HEK293 (cell line): ENCODE measurements at regions not wholly inside any gene's neighbourhood (a gene's known extent, or its start where the extent isn't known, plus 50 kb on each side); places are given as distances from the start of the nearest gene placed in this dataset.

Source experiments
- CTCF ChIA-PET: fragments of 350-600 bp; formaldehyde crosslinking; extraction: SDS; loops from one replicate; lab custom pipeline; 2021; ENCODE audit warnings: antibody characterized with exemption; lab: Yijun Ruan, JAX
- POLR2A ChIA-PET: fragments of 300-600 bp; formaldehyde crosslinking; extraction: SDS; loops from one replicate; lab custom pipeline; 2020; ENCODE audit warnings: antibody characterized with exemption, inconsistent platforms; lab: Yijun Ruan, JAX
- H3K27ac ChIP-seq: fragments of 200-500 bp; sonication (Bioruptor generic); 2 replicates; pipeline ENCODE4 v1.5.1; 2014; ENCODE audit warnings: low read depth, low read length, control low read depth, inconsistent platforms; ENCODE audit errors: extremely low read depth
- H3K36me3 ChIP-seq, 2 experiments: fragments of 200-500 bp in 1 of 2; sonication (Bioruptor generic) in 1 of 2; 1 replicate in 1 of 2; 2 replicates in 1 of 2; pipeline ENCODE4 v1.5.1; 2014 to 2017; ENCODE audit warnings: inconsistent platforms in 2 of 2, low read length in 2 of 2; ENCODE audit not compliant: control insufficient read depth in 2 of 2, insufficient read depth in 1 of 2
- H3K4me1 ChIP-seq: fragments of 200-500 bp; sonication (Bioruptor generic); 2 replicates; pipeline ENCODE4 v1.5.1; 2014; ENCODE audit warnings: mild to moderate bottlenecking, low read length, inconsistent platforms; ENCODE audit not compliant: control insufficient read depth, insufficient read depth
- H3K4me3 ChIP-seq: 2 replicates; pipeline ENCODE4 v1.5.1; 2011; ENCODE audit warnings: low read depth, mild to moderate bottlenecking, control low read depth, low read length, moderate library complexity
- H3K9me3 ChIP-seq: fragments of 200-500 bp; sonication (Bioruptor generic); 2 replicates; pipeline ENCODE4 v1.5.1; 2014; ENCODE audit warnings: low read depth, low read length, inconsistent platforms; ENCODE audit not compliant: control insufficient read depth, insufficient read depth
- GLIS1 ChIP-seq: fragments of 450-650 bp; formaldehyde crosslinking; IDR thresholded peaks from 2 replicates; pipeline ENCODE4 v1.5.1; 2016; ENCODE audit warnings: missing biosample characterization, missing genetic modification characterization
- KLF1 ChIP-seq: fragments of 450-650 bp; formaldehyde crosslinking; IDR thresholded peaks from 2 replicates; pipeline ENCODE4 v1.5.1; 2016; ENCODE audit warnings: missing biosample characterization, missing genetic modification characterization
- KLF10 ChIP-seq: fragments of 450-650 bp; IDR thresholded peaks from 2 replicates; pipeline ENCODE4 v1.5.1; 2018; ENCODE audit warnings: missing biosample characterization, mild to moderate bottlenecking, missing genetic modification characterization
- SP3 ChIP-seq: fragments of 450-650 bp; formaldehyde crosslinking; IDR thresholded peaks from 2 replicates; pipeline ENCODE4 v1.5.1; 2016; ENCODE audit warnings: missing biosample characterization, missing genetic modification characterization
- SP7 ChIP-seq: fragments of 450-650 bp; formaldehyde crosslinking; IDR thresholded peaks from 2 replicates; pipeline ENCODE4 v1.5.1; 2016; ENCODE audit warnings: missing biosample characterization, missing genetic modification characterization
- ZBTB8A ChIP-seq: fragments of 450-650 bp; formaldehyde crosslinking; IDR thresholded peaks from 2 replicates; pipeline ENCODE4 v1.5.1; 2016; ENCODE audit warnings: missing biosample characterization, missing genetic modification characterization
- ZNF114 ChIP-seq: fragments of 450-650 bp; formaldehyde crosslinking; IDR thresholded peaks from 2 replicates; pipeline ENCODE4 v1.5.0; 2017; ENCODE audit warnings: missing biosample characterization, missing genetic modification characterization
- ZNF133 ChIP-seq: fragments of 450-650 bp; formaldehyde crosslinking; IDR thresholded peaks from 2 replicates; pipeline ENCODE4 v1.5.1; 2016; ENCODE audit warnings: missing biosample characterization, missing genetic modification characterization
- ZNF175 ChIP-seq: fragments of 450-650 bp; formaldehyde crosslinking; IDR thresholded peaks from 2 replicates; pipeline ENCODE4 v1.5.1; 2016; ENCODE audit warnings: missing biosample characterization, missing genetic modification characterization
- ZNF239 ChIP-seq: fragments of 450-650 bp; formaldehyde crosslinking; IDR thresholded peaks from 2 replicates; pipeline ENCODE4 v1.5.1; 2016; ENCODE audit warnings: missing biosample characterization, missing genetic modification characterization
- ZNF266 ChIP-seq: fragments of 450-650 bp; formaldehyde crosslinking; IDR thresholded peaks from 2 replicates; pipeline ENCODE4 v1.5.1; 2016; ENCODE audit warnings: missing biosample characterization, missing genetic modification characterization, low read depth
- ZNF473 ChIP-seq: fragments of 450-650 bp; formaldehyde crosslinking; IDR thresholded peaks from 2 replicates; pipeline ENCODE4 v1.5.1; 2017; ENCODE audit warnings: missing biosample characterization, missing genetic modification characterization
- ZNF501 ChIP-seq: fragments of 450-650 bp; formaldehyde crosslinking; IDR thresholded peaks from 2 replicates; pipeline ENCODE4 v1.5.1; 2016; ENCODE audit warnings: missing biosample characterization, missing genetic modification characterization
- ZNF777 ChIP-seq: fragments of 450-650 bp; formaldehyde crosslinking; IDR thresholded peaks from 2 replicates; pipeline ENCODE4 v1.5.1; 2017; ENCODE audit warnings: missing biosample characterization, missing genetic modification characterization, borderline replicate concordance
- ZNF843 ChIP-seq: fragments of 450-650 bp; formaldehyde crosslinking; IDR thresholded peaks from 2 replicates; pipeline ENCODE4 v1.5.1; 2016; ENCODE audit warnings: missing biosample characterization, missing genetic modification characterization
- ZSCAN23 ChIP-seq: fragments of 450-650 bp; formaldehyde crosslinking; IDR thresholded peaks from 2 replicates; pipeline ENCODE4 v1.5.1; 2016; ENCODE audit warnings: missing biosample characterization, missing genetic modification characterization
- TF ChIP-seq, protein P1 (sequence below): fragments of 450-650 bp; formaldehyde crosslinking; IDR thresholded peaks from 2 replicates; pipeline ENCODE4 v1.5.1; 2016; ENCODE audit warnings: missing biosample characterization, missing genetic modification characterization, borderline replicate concordance
- TF ChIP-seq, protein P2 (sequence below): fragments of 450-650 bp; formaldehyde crosslinking; IDR thresholded peaks from 2 replicates; pipeline ENCODE4 v1.5.1; 2017; ENCODE audit warnings: missing biosample characterization, missing genetic modification characterization

DNA sequence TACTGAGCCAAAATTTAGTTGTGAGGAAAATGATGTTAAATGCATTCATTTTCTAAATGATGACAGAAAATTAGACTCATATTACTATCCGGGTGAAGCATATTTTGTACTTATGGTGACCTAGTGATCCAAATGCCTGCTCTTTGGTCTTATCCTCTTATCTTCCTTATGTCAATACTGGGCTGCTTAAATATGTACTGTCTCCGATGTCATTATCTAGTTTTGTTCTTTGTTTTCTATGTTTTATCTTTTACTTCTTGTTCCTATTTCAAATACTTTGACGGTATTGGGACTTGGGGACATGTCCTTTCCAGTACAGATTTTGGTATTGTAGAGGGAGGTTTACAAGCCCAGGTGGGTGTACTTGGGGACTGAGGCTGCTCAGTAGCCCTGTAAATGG lies 124.6 kb upstream of the ESR1 start:
- TF ChIP-seq ZNF777 (tag by site-specific recombination) (no peak), SP3 (tag by site-specific recombination) (no peak), GLIS1 (tag by site-specific recombination) (no peak), KLF1 (tag by site-specific recombination) (no peak), ZNF501 (tag by site-specific recombination) (no peak), ZNF473 (tag by site-specific recombination) (no peak), ZNF175 (no peak), ZNF239 (tag by site-specific recombination) (no peak), ZSCAN23 (tag by site-specific recombination) (no peak), ZNF266 (tag by site-specific recombination) (no peak), ZNF843 (tag by site-specific recombination) (no peak), ZBTB8A (tag by site-specific recombination) (no peak)
- Histone ChIP-seq H3K4me3 (no peak overlapping the region), H3K4me1 (no peaks in the 10 kb centered on the region), H3K9me3 (no peaks in the 10 kb centered on the region), H3K27ac (no peak overlapping the region), H3K36me3 (no peaks in the 10 kb centered on the region)
- CTCF ChIA-PET = no interaction called here
- POLR2A ChIA-PET = no interaction called here

DNA sequence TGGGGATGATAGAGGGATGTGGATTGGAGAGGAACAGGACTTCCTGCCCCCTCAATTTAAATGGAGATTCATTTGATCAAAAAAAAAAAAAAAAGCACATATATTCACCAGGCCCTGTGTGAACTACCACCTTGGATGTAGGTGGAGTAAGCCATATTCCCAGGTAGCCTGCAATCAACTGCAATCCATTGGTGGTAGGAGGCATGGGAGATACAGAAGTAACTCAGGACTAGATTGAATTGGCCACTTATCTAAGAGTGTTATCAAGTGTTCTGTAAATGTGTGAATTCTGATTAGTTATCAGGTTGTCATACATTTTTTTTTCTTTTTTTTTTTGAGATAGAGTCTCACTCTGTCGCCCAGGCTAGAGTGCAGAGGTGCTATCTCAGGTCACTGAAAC lies 124.1 kb upstream of the ESR1 start:
- Histone ChIP-seq H3K36me3 (no peaks in the 10 kb centered on the region), H3K9me3 (no peaks in the 10 kb centered on the region), H3K4me1 (no peaks in the 10 kb centered on the region), H3K27ac (no peak overlapping the region), H3K4me3 (no peak overlapping the region)
- ChIA-PET POLR2A (no interaction called here), CTCF (interaction anchor here (1.2 kb wide), 1 partner anchor 8 kb away, joined by 4 read pairs; no protein-coding TSS in a partner anchor)
- TF ChIP-seq ZNF777 (tag by site-specific recombination) = no peak
- TF ChIP-seq, protein P1, sequence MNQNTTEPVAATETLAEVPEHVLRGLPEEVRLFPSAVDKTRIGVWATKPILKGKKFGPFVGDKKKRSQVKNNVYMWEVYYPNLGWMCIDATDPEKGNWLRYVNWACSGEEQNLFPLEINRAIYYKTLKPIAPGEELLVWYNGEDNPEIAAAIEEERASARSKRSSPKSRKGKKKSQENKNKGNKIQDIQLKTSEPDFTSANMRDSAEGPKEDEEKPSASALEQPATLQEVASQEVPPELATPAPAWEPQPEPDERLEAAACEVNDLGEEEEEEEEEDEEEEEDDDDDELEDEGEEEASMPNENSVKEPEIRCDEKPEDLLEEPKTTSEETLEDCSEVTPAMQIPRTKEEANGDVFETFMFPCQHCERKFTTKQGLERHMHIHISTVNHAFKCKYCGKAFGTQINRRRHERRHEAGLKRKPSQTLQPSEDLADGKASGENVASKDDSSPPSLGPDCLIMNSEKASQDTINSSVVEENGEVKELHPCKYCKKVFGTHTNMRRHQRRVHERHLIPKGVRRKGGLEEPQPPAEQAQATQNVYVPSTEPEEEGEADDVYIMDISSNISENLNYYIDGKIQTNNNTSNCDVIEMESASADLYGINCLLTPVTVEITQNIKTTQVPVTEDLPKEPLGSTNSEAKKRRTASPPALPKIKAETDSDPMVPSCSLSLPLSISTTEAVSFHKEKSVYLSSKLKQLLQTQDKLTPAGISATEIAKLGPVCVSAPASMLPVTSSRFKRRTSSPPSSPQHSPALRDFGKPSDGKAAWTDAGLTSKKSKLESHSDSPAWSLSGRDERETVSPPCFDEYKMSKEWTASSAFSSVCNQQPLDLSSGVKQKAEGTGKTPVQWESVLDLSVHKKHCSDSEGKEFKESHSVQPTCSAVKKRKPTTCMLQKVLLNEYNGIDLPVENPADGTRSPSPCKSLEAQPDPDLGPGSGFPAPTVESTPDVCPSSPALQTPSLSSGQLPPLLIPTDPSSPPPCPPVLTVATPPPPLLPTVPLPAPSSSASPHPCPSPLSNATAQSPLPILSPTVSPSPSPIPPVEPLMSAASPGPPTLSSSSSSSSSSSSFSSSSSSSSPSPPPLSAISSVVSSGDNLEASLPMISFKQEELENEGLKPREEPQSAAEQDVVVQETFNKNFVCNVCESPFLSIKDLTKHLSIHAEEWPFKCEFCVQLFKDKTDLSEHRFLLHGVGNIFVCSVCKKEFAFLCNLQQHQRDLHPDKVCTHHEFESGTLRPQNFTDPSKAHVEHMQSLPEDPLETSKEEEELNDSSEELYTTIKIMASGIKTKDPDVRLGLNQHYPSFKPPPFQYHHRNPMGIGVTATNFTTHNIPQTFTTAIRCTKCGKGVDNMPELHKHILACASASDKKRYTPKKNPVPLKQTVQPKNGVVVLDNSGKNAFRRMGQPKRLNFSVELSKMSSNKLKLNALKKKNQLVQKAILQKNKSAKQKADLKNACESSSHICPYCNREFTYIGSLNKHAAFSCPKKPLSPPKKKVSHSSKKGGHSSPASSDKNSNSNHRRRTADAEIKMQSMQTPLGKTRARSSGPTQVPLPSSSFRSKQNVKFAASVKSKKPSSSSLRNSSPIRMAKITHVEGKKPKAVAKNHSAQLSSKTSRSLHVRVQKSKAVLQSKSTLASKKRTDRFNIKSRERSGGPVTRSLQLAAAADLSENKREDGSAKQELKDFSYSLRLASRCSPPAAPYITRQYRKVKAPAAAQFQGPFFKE (tag by site-specific recombination) = no peak
- no peak for TF ChIP-seq SP7 (tag by site-specific recombination)

DNA sequence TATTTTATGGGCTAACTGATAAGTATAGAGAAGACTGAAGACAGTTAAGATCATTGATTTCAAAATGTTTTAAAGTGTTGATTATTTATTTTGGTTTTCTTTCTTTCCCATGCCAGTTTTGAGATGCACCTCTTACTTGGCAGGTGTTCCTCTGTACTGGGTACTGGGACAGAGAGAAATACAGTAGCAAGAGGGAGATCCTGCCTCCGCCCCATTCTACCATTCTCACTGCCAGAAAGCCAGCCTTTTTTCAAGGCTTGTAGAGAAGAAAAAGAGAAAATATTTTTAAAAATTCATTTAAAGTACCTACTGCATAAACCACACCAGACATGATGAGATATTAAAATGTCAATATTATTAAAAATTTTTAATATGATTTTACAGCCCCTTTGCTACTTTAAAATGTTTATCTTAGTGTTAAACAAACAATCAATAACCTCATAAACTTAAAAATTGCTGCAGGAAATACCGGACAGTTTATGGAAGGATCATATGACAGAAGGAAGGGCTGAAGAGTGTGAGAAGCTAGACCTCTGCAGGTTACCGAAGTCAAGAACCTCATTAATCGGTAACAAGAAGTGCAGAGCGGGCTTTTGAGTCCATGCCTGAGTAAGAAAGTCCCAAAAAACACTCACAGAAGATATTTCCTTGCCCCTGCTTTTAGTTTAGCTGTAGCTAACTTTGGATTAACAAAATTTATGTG lies 117.8 kb upstream of the ESR1 start:
- POLR2A ChIA-PET = no interaction called here
- no peak overlapping the region for H3K4me3 ChIP-seq
- H3K36me3 ChIP-seq = no peaks in the 10 kb centered on the region
- TF ChIP-seq ZNF133 (tag by site-specific recombination) (no peak), ZNF114 (tag by site-specific recombination) (no peak), KLF10 (no peak)
- TF ChIP-seq, protein P2, sequence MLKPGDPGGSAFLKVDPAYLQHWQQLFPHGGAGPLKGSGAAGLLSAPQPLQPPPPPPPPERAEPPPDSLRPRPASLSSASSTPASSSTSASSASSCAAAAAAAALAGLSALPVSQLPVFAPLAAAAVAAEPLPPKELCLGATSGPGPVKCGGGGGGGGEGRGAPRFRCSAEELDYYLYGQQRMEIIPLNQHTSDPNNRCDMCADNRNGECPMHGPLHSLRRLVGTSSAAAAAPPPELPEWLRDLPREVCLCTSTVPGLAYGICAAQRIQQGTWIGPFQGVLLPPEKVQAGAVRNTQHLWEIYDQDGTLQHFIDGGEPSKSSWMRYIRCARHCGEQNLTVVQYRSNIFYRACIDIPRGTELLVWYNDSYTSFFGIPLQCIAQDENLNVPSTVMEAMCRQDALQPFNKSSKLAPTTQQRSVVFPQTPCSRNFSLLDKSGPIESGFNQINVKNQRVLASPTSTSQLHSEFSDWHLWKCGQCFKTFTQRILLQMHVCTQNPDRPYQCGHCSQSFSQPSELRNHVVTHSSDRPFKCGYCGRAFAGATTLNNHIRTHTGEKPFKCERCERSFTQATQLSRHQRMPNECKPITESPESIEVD (tag by site-specific recombination) = peak; percentile 30; the same call in 1 of the 2 replicates
- TF ChIP-seq, all 188 proteins: peak for 1
- CTCF ChIA-PET = interaction anchor here (1.6 to 1.9 kb wide), 4 partner anchors 13 to 435 kb away, joined by 3 to 12 read pairs (median 8); no protein-coding TSS in a partner anchor
- 0 out of 2 replicates have a peak, but pooled peaks cover 2% of the 10 kb centered on the region for H3K4me1 ChIP-seq
- H3K27ac ChIP-seq = no peak overlapping the region
- H3K9me3 ChIP-seq = no peaks in the 10 kb centered on the region
